H54 (cell line): ENCODE measurements at regions not wholly inside any gene's neighbourhood (a gene's known extent, or its start where the extent isn't known, plus 50 kb on each side); places are given as distances from the start of the nearest gene placed in this dataset.
A peak's percentile ranks its signal among the peaks of the same experiment; 100 is the strongest.
"Not testable (repeated sequence)": the region's sequence is repeated elsewhere in the genome, so short reads cannot be mapped to it uniquely, and the experiment has no call there.

Experiments
- DNase-seq: peaks from one replicate; pipeline ENCODE4 v3.0.0; 2011; ENCODE audit warnings: low spot score, mixed read lengths; ENCODE audit not compliant: insufficient read length
- FAIRE-seq: peaks from 3 replicates; lab custom pipeline; 2011; peaks lifted over from hg19 to GRCh38; lab: Jason Lieb, UNC
- POLR2A ChIP-seq: IDR thresholded peaks from 2 replicates; pipeline ENCODE4 v1.6.1; 2011; ENCODE audit warnings: low read depth, mild to moderate bottlenecking, low read length

DNA sequence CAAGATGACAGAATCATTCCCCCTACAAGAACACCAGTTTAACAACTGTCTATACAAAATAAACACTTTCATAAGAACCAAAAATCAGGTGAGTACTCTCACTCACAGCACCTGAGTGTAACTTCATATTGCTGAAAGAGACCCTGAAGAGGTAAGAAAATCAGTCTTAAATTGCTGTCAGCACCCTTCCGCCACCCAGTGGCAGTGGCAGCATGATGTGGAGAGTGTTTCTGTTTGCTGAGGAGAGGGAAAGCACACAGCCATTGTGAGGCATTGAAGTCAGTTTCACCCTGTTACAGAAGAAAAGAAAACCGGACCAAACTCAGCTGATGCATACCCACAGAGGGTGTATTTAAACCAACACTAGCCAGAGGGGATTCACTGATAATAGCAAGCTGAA lies 1240.8 kb upstream of the CRIM1 start:
- no peak for FAIRE-seq
- TF ChIP-seq POLR2A: no peak
- no peak for DNase-seq

DNA sequence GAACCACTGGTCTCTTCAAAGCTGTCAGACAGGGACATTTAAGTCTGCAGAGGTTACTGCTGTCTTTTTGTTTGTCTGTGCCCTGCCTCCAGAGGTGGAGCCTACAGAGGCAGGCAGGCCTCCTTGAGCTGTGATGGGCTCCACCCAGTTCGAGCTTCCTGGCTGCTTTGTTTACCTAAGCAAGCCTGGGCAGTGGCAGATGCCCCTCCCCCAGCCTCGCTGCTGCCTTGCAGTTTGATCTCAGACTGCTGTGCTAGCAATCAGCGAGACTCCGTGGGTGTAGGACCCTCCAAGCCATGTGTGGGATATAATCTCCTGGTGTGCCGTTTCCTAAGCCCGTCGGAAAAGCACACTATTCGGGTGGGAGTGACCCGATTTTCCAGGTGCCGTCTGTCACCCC lies 1243.2 kb upstream of the CRIM1 start:
- FAIRE-seq, DNase-seq: not testable (repeated sequence)

DNA sequence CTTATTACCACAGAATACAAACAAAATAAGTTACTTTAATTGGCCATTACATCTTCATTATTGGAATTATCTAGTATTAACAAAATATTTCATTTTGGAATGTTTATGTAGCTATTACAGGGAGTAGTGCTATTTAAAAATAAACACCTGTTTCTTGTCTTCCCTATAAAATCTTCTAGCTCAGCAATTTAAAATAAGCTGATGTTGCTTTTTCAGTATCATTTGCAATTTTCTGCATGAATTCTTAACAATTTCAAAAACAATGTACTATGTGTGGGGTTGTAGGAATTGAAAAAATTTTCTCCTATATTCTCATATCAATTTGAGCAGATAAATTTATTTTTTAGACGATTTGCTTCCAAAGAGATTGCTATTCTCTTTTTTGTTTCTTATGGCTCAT lies 1251.3 kb upstream of the CRIM1 start:
- no peak for TF ChIP-seq POLR2A
- DNase-seq (no peak), FAIRE-seq (no peak)

DNA sequence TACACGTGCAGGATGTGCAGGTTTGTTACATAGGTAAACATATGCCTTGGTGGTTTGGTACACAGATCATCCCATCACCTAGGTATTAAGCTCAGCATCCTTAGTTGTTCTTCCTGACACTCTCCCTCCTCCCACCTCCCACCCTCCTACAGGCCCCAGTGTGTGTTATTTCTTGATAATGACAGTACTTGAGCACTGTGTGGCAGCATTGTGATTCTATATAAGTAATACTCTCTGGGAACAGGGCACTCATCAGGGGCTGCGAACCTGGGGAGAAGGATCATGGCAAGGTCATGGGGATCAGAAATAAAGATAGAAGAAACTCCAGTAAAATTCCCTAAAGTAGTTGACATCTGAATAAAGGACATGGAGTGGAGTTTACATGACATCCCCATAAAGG lies 1256.2 kb upstream of the CRIM1 start:
- TF ChIP-seq POLR2A: no peak
- FAIRE-seq (no peak), DNase-seq (no peak)

DNA sequence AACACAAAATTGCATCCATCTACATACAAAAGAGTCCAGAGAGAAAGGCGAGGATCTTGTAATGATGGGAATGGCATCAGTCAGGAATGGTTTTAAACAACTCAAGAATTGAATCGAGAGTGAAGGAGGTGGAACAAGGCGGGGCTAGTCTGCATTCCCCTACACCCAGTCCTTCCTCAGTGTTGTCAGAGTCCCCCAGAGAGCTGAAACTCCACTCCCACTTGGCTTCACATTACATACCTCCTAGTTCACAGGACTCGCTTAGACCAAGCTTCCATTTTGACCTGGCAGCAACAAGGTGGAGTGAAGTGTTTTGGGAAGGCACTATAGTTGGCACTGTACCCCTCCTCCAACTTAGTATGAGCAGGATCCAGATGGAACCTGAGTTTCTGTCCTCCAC lies 1273.5 kb upstream of the CRIM1 start:
- no peak for TF ChIP-seq POLR2A
- FAIRE-seq: no peak
- no peak for DNase-seq

DNA sequence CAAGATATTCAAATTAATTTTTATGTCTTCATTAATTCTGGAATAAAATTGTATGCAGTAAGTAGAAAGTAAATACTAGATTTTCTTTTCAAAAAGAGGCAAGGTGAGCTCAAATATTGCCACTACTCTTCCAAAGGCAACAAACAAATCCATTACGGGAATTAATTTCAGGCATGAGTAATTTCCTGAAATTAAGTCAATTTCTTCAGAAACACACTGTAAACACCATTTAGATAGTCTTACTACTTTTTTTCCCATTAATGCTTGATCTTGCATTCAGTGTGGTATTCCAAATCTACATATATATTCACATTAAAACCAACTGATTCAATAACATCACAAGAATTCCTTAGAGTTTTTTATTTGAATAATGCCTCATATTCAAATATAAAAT lies 1274.0 kb upstream of the CRIM1 start:
- FAIRE-seq (no peak), DNase-seq (no peak)
- no peak for TF ChIP-seq POLR2A

DNA sequence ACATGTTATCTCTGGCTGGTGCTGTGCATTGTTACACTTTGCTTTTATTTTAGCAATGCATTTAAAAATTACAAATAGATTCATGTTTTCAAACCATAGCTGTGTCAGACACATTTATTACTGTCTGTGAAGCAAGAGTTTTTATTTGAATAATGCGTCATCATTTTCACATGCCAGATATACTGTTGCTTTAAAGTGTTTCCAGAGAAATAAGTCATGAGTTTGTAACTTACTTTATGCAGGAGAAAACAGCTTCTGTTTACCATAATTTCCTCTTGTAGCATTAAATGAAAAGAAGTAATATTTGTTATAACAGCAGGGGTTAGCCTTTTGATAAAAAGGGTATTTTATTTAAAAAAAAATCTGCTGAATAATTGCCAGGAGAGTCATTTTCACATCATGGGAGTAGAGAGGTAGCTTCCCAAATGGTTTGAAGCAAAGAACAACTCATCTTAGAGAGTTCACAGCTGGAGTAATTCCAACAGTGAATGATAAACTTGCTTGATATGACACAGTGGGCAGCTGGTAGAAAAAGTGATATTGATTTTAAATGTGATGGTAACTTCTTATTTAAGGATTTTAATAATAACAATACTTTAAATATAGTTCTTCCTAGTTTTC lies 1274.5 kb upstream of the CRIM1 start:
- FAIRE-seq (no peak), DNase-seq (no peak)
- no peak for TF ChIP-seq POLR2A

DNA sequence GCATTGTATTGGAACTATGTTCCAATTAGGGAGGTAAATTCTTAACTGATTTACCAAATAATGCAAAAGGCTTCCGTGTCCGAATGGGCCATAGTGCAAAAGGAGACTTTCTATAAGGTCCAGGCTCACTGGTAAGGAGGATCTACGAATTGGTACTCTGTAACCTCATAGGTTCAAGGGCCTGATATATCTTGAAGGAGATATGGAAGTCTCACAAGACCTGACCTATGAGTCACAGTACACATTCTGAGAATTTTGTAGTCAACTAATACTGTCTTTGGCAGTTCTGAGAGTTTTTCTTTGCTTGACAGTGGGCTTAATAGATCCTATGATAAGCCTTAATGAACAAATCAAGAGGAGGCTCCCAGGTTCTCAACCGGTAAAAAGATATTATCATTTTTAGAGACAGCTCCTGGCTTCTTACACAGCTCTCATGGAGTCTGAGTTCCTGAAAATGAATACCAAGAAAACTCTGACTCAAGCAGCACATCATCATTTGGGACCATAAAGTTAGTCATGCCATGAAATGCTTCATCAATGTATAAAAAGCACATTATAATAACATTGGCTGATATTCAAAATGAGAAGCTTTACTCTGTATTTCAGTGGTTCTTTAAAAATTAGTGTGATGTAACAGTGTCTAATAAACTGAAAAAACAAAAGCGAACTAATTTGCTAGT lies 1275.2 kb upstream of the CRIM1 start:
- peak; percentile 57 for FAIRE-seq
- no peak for DNase-seq

DNA sequence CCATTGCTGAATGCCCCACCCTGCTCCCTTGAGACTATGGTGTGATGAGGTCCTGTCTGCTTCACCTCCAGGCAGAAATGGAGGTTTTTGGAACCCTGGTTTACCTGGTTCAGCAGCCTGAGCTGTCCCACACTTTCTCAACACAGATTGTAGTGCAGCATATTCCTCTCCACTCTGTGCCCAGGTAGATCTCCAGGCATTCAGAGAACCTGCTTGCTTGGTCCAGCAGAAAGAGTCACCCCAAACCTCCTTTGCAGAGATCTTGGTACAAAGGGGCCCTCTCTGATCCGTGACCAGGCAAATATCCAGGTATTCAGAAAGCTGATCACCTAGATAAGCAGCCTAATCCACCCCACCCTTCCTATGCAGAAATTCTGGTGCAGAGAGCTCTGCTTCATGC lies 1288.2 kb upstream of the CRIM1 start:
- TF ChIP-seq POLR2A: no peak
- DNase-seq (no peak), FAIRE-seq (no peak)

More for the DNA sequence above, 1275.2 kb upstream of the CRIM1 start:
- no peak for TF ChIP-seq POLR2A

DNA sequence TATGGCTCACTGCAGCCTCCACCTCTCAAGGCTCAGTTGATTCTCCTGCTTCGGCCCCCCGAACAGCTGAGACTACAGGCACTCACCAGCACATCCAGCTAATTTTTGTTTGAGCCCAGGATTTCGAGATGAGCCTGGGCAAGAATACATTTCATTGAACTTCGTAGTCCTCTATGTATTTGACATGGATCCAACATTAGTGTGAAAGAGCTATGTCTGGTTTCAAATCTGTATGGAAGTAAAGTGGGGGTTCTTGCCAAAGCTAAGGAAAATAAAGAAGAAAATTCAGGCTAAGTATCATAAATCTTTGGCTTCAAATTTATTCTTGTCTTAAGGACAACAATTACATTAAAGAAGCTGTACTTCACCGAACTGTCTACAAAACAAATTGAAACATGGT lies 1291.7 kb upstream of the CRIM1 start:
- TF ChIP-seq POLR2A: no peak
- DNase-seq (no peak), FAIRE-seq (no peak)

DNA sequence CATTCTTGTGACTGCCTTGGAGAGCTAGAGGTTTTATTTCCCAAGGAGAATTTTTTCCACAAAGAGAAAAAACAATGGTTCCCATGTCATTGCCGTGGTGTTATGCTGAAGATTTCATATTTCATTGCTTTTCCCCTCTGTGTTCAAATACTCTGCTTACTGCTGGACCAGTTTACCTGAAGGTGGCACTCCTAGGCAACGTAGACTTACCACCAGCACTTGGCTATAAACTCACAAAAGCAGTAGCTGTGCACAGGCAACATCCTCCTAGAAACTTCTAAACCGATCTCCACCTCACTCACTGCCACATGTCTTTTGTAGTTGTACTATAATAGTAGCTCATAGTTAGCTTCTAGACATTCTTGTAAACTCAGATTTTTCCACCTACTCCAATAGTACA lies 1319.7 kb upstream of the CRIM1 start:
- FAIRE-seq: peak; percentile 71
- no peak for TF ChIP-seq POLR2A
- DNase-seq: no peak

DNA sequence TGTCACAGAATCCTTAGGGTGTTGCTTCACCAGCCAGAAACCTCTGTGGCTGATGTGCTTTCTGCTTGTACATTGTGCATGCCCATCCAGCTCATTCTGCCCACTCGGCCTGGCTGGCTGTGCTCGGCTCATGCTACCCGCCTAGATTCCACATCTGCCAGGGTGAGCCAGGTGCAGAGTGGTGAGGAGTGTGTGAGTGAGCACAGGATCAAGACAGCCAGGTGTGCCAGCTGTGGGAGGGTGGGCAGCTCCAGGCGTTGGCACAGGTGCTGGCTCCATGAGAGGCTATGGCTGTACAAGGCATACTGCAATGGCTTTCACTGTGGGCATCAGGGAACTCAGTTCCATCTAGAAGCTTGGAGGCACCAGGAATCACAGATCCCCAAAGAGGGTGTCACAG lies 1321.8 kb upstream of the CRIM1 start:
- TF ChIP-seq POLR2A: no peak
- DNase-seq (no peak), FAIRE-seq (no peak)

DNA sequence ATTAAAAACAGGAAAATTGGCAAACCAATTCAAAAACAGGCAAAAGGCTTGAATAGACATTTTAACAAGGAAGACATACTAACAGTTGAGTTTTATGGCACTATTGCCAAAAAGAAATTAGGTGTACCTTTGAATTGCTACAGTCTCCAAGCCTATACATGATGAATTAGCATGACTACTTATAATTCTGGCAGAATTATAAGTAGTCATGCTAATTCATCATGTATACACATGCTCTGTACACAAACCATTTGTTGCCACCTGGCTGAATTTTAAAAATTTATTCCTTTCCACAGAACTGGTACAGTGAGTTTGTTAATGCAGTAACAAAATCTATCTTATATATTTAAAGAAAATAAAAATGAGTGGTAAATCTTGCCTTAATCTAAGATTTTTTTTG lies 1332.0 kb upstream of the CRIM1 start:
- no peak for FAIRE-seq
- DNase-seq: no peak
- TF ChIP-seq POLR2A: no peak

DNA sequence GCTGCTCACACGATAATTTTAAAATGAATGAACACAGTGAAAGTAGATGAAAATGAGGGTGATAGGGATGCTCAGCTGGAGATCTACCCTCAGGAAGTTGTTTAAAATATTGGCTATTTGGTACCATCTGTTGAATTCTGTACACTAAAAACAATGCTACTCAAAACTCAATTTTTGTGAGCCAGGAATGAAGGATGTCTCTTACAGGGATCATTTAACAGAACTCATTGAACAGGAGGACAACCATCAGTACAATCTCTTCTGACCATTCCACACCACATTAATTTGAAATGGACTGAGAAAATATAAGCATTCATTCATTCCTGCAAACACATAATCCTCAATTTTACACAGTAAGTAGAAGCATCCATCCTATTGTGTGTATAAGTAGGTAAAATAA lies 1355.1 kb upstream of the CRIM1 start:
- DNase-seq (no peak), FAIRE-seq (no peak)
- no peak for TF ChIP-seq POLR2A

DNA sequence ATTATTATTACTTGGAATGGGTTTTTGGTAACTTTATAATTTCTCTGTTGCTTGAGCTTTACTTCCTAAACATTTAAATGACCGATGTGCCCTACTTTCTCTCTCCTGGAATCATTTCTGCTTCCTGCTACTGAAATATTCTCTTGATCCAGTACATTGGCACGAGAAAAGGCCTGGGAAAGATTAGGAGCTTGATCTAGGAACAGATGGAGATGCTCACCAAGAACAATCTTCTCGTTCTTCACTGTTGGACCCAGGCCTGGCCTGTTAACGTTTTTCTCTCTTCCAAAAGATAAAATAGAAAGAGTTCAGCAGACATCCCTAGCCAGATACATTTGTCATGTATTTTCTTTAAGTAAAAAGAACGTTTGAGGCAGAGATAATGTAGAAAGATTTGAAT lies 1356.8 kb upstream of the CRIM1 start:
- FAIRE-seq (no peak), DNase-seq (no peak)
- no peak for TF ChIP-seq POLR2A
